H1 (cell line): ENCODE measurements at regions not wholly inside any gene's neighbourhood (a gene's known extent, or its start where the extent isn't known, plus 50 kb on each side); places are given as distances from the start of the nearest gene placed in this dataset.

Source experiments
- BCL11A ChIP-seq, 2 experiments: IDR thresholded peaks; one replicate each; pipeline ENCODE4 v1.6.1; 2011; ENCODE audit warnings: low read depth in 2 of 2, low read length in 2 of 2, mild to moderate bottlenecking in 2 of 2
- CHD2 ChIP-seq: IDR thresholded peaks from 2 replicates; pipeline ENCODE4 v1.6.1; 2012; ENCODE audit warnings: low read length, improper control_type of control experiment
- EP300 ChIP-seq, 2 experiments: IDR thresholded peaks; 1 replicate in 1 of 2; 2 replicates in 1 of 2; pipeline ENCODE4 v1.6.1; 2011 to 2012; ENCODE audit warnings: low read depth in 2 of 2, low read length in 2 of 2, mild to moderate bottlenecking in 2 of 2, borderline replicate concordance in 1 of 2, inconsistent platforms in 1 of 2, moderate library complexity in 1 of 2
- EZH2 ChIP-seq: fragments of 200-600 bp; sonication (generic); IDR thresholded peaks from 2 replicates; pipeline ENCODE4 v1.7.1; 2012; ENCODE audit warnings: low read depth, mild to moderate bottlenecking, moderate library complexity, low read length, inconsistent platforms; ENCODE audit not compliant: severe bottlenecking
- POLR2A ChIP-seq, 2 experiments: IDR thresholded peaks; 1 replicate in 1 of 2; 2 replicates in 1 of 2; pipeline ENCODE4 v1.6.1; 2011; ENCODE audit warnings: low read depth in 2 of 2, low read length in 2 of 2, mild to moderate bottlenecking in 2 of 2; ENCODE audit errors: control extremely low read depth in 1 of 2
- SIN3A ChIP-seq, 2 experiments: IDR thresholded peaks in 1 of 2; conservative IDR thresholded peaks in 1 of 2; 2 replicates each; pipeline ENCODE4 v1.6.1; 2011 to 2012; ENCODE audit warnings: low read length in 2 of 2, improper control_type of control experiment in 1 of 2, low read depth in 1 of 2, mild to moderate bottlenecking in 1 of 2
- SIX5 ChIP-seq: IDR thresholded peaks from 2 replicates; pipeline ENCODE4 v1.6.1; 2011; ENCODE audit warnings: mild to moderate bottlenecking, low read depth, low read length
- SP1 ChIP-seq: IDR thresholded peaks from 2 replicates; pipeline ENCODE4 v1.6.1; 2011; ENCODE audit warnings: low read depth, low read length
- SUZ12 ChIP-seq: fragments of 200-600 bp; sonication (generic); IDR thresholded peaks from 2 replicates; pipeline ENCODE4 v1.6.1; 2012; ENCODE audit warnings: mild to moderate bottlenecking, inconsistent platforms, low read length, moderate library complexity, mixed read lengths
- TAF1 ChIP-seq: IDR thresholded peaks from 2 replicates; pipeline ENCODE4 v1.6.1; 2011; ENCODE audit warnings: mild to moderate bottlenecking, low read depth, low read length
- YY1 ChIP-seq: IDR thresholded peaks from 2 replicates; pipeline ENCODE4 v1.6.1; 2011; ENCODE audit warnings: low read depth, mild to moderate bottlenecking, low read length
- TF ChIP-seq, protein P1 (sequence below), 3 experiments: IDR thresholded peaks; 1 replicate in 2 of 3; 2 replicates in 1 of 3; pipeline versions ENCODE4 v1.5.1 to v1.6.1; 2011; ENCODE audit warnings: low read length in 3 of 3, mild to moderate bottlenecking in 3 of 3, inconsistent platforms in 2 of 3, low read depth in 1 of 3, moderate library complexity in 1 of 3; ENCODE audit not compliant: insufficient read depth in 1 of 3; ENCODE audit errors: control extremely low read depth in 1 of 3
- TF ChIP-seq, protein P2 (sequence below): IDR thresholded peaks from 2 replicates; pipeline ENCODE4 v1.6.1; 2012; ENCODE audit warnings: inconsistent platforms

GRCh38 chr4:152158225-152158624 is 377.7 kb downstream of the FBXW7 start:
- TF ChIP-seq EZH2 (no peak), SUZ12 (no peak), TAF1 (no peak), EP300 (IDR thresholded peaks at IDR 0.05; ENCODE audit: borderline replicate concordance in 1 of 2, low read depth in 2 of 2, low read length in 2 of 2) (no peak), SIN3A (conservative IDR thresholded peaks at IDR 0.05 in 1 of 2, IDR thresholded peaks at IDR 0.05 in 1 of 2; ENCODE audit: low read depth in 1 of 2, low read length in 2 of 2) (no peak), POLR2A (IDR thresholded peaks at IDR 0.05; ENCODE audit: control extremely low read depth in 1 of 2, low read depth in 2 of 2, low read length in 2 of 2) (no peak), SP1 (no peak), CHD2 (no peak), BCL11A (IDR thresholded peaks at IDR 0.05; ENCODE audit: low read depth in 2 of 2, low read length in 2 of 2) (no peak), YY1 (no peak), SIX5 (no peak)
- TF ChIP-seq, protein P1, sequence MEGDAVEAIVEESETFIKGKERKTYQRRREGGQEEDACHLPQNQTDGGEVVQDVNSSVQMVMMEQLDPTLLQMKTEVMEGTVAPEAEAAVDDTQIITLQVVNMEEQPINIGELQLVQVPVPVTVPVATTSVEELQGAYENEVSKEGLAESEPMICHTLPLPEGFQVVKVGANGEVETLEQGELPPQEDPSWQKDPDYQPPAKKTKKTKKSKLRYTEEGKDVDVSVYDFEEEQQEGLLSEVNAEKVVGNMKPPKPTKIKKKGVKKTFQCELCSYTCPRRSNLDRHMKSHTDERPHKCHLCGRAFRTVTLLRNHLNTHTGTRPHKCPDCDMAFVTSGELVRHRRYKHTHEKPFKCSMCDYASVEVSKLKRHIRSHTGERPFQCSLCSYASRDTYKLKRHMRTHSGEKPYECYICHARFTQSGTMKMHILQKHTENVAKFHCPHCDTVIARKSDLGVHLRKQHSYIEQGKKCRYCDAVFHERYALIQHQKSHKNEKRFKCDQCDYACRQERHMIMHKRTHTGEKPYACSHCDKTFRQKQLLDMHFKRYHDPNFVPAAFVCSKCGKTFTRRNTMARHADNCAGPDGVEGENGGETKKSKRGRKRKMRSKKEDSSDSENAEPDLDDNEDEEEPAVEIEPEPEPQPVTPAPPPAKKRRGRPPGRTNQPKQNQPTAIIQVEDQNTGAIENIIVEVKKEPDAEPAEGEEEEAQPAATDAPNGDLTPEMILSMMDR (IDR thresholded peaks at IDR 0.05; ENCODE audit: control extremely low read depth in 1 of 3, insufficient read depth in 1 of 3, low read depth in 1 of 3, low read length in 3 of 3) = no peak
- TF ChIP-seq, protein P2, sequence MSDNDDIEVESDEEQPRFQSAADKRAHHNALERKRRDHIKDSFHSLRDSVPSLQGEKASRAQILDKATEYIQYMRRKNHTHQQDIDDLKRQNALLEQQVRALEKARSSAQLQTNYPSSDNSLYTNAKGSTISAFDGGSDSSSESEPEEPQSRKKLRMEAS = no peak
